HCT116 (cell line): ENCODE measurements at regions not wholly inside any gene's neighbourhood (a gene's known extent, or its start where the extent isn't known, plus 50 kb on each side); places are given as distances from the start of the nearest gene placed in this dataset.

Source experiments
- ATAC-seq: fragments of 200-7000 bp; cut with Tn5 transposase; 2 replicates; pipeline ENCODE4 v1.9.1; 2020; ENCODE audit warnings: mild to moderate bottlenecking, moderate library complexity
- BruUV-seq: library from RNA; stranded (reverse); fragments of 400-500 nt; replicated peaks from 2 replicates; lab custom pipeline; 2021; lab: Mats Ljungman, UMichigan
- CTCF ChIA-PET: fragments of 300-600 bp; sonication (Branson Sonifier 250); formaldehyde crosslinking; loops from one replicate; lab custom pipeline; 2021; ENCODE audit warnings: antibody characterized with exemption; lab: Charles Lee
- POLR2A ChIA-PET: fragments of 300-600, 350-600 bp; sonication (Branson Sonifier 250); formaldehyde crosslinking; loops from one replicate; lab custom pipeline; 2021; ENCODE audit warnings: antibody characterized with exemption; lab: Charles Lee
- RAD21 ChIA-PET, 2 experiments: fragments of 300-600 bp; sonication (Branson Sonifier 250); formaldehyde crosslinking; loops; one replicate each; lab custom pipeline; 2023; ENCODE audit warnings: low total read pairs in 2 of 2; ENCODE audit not compliant: uncharacterized antibody in 2 of 2, unreplicated experiment in 2 of 2, low non-redundant PET in 1 of 2; lab: Charles Lee
- DNase-seq: peaks from one replicate; pipeline ENCODE4 v3.0.0-alpha.2; 2010; ENCODE audit warnings: low read depth, low spot score
- H2AFZ ChIP-seq: fragments of 200-600 bp; shearing (Covaris generic), sonication (generic); 2 replicates; pipeline ENCODE4 v1.6.1; 2017; ENCODE audit warnings: low read depth, mixed run types, mixed read lengths, antibody characterized with exemption, low read length; ENCODE audit not compliant: poor library complexity, severe bottlenecking
- H3K27ac ChIP-seq: 2 replicates; pipeline ENCODE4 v1.5.1; 2012; ENCODE audit warnings: low read depth, low read length
- H3K27me3 ChIP-seq: fragments of 200-600 bp; sonication (generic); 2 replicates; pipeline ENCODE4 v1.6.1; 2016; ENCODE audit warnings: mixed run types, low read length, mixed read lengths; ENCODE audit not compliant: insufficient read depth
- H3K36me3 ChIP-seq, 2 experiments: fragments of 200-500 bp in 1 of 2; fragments of 200-600 bp in 1 of 2; sonication (Bioruptor generic) in 1 of 2; sonication (generic) in 1 of 2; 2 replicates each; pipeline versions ENCODE4 v1.5.1 to v1.6.1; 2014 to 2016; ENCODE audit warnings: low read length in 2 of 2, inconsistent platforms in 1 of 2, mixed read lengths in 1 of 2, mixed run types in 1 of 2; ENCODE audit not compliant: insufficient read depth in 2 of 2, control insufficient read depth in 1 of 2
- H3K4me1 ChIP-seq, 2 experiments: fragments of 200-600 bp in 1 of 2; sonication (generic) in 1 of 2; 2 replicates each; pipeline versions ENCODE4 v1.5.1 to v1.6.1; 2012 to 2017; ENCODE audit warnings: low read length in 2 of 2, inconsistent platforms in 1 of 2, mild to moderate bottlenecking in 1 of 2, mixed read lengths in 1 of 2, mixed run types in 1 of 2, moderate library complexity in 1 of 2; ENCODE audit not compliant: insufficient read depth in 2 of 2, control insufficient read depth in 1 of 2
- H3K4me2 ChIP-seq: fragments of 200-600 bp; sonication (generic); 2 replicates; pipeline ENCODE4 v1.6.1; 2017; ENCODE audit warnings: mixed run types, low read length, mixed read lengths
- H3K4me3 ChIP-seq, 2 experiments: fragments of 200-600 bp in 1 of 2; sonication (generic) in 1 of 2; replicated peaks in 1 of 2; 2 replicates each; pipeline ENCODE4 v1.5.1; 2011 to 2016; ENCODE audit warnings: low read length in 2 of 2, control low read depth in 1 of 2, low read depth in 1 of 2, mild to moderate bottlenecking in 1 of 2, mixed read lengths in 1 of 2, mixed run types in 1 of 2
- H3K79me2 ChIP-seq: fragments of 200-600 bp; sonication (generic); 2 replicates; pipeline ENCODE4 v1.6.1; 2017; ENCODE audit warnings: mild to moderate bottlenecking, mixed run types, low read length, moderate library complexity, mixed read lengths; ENCODE audit not compliant: insufficient read depth
- H3K9ac ChIP-seq: fragments of 200-600 bp; sonication (generic); 2 replicates; pipeline ENCODE4 v1.6.1; 2016; ENCODE audit warnings: low read length, mixed read lengths
- H3K9me2 ChIP-seq: fragments of 200-600 bp; sonication (generic), shearing (Covaris generic); 2 replicates; pipeline ENCODE4 v1.6.1; 2017; ENCODE audit warnings: mixed run types, mild to moderate bottlenecking, moderate library complexity; ENCODE audit not compliant: insufficient read depth
- H3K9me3 ChIP-seq, 2 experiments: fragments of 200-500 bp in 1 of 2; fragments of 200-600 bp in 1 of 2; sonication (Bioruptor generic) in 1 of 2; sonication (generic) in 1 of 2; 2 replicates each; pipeline ENCODE4 v1.6.1; 2014 to 2017; ENCODE audit warnings: low read length in 2 of 2, mixed read lengths in 2 of 2, inconsistent platforms in 1 of 2, low read depth in 1 of 2, mild to moderate bottlenecking in 1 of 2, mixed run types in 1 of 2, moderate library complexity in 1 of 2; ENCODE audit not compliant: control insufficient read depth in 1 of 2, insufficient read depth in 1 of 2
- H4K20me1 ChIP-seq: fragments of 200-600 bp; sonication (generic), shearing (Covaris generic); 2 replicates; pipeline ENCODE4 v1.6.1; 2017; ENCODE audit warnings: mixed run types, mild to moderate bottlenecking, moderate library complexity; ENCODE audit not compliant: insufficient read depth
- CTCF ChIP-seq, 3 experiments: fragments of 200-600 bp in 1 of 3; sonication (generic) in 1 of 3; IDR thresholded peaks in 2 of 3; conservative IDR thresholded peaks in 1 of 3; 2 replicates each; pipeline ENCODE4 v1.5.1; 2012 to 2017; ENCODE audit warnings: low read depth in 2 of 3, low read length in 2 of 3, antibody characterized with exemption in 1 of 3, borderline replicate concordance in 1 of 3, control low read depth in 1 of 3, mild to moderate bottlenecking in 1 of 3, mixed read lengths in 1 of 3, mixed run types in 1 of 3, moderate library complexity in 1 of 3; ENCODE audit not compliant: insufficient read depth in 1 of 3
- ELF1 ChIP-seq: IDR thresholded peaks from 2 replicates; pipeline ENCODE4 v1.6.1; 2012; ENCODE audit warnings: low read depth, borderline replicate concordance
- EZH2 ChIP-seq: fragments of 200-600 bp; sonication (generic); IDR thresholded peaks from 2 replicates; pipeline ENCODE4 v1.6.1; 2017; ENCODE audit warnings: antibody characterized with exemption, mixed run types
- EZH2phosphoT487 ChIP-seq: fragments of 200-600 bp; IDR thresholded peaks from 2 replicates; pipeline ENCODE4 v1.6.1; 2018; ENCODE audit warnings: antibody characterized with exemption, borderline replicate concordance
- FOSL1 ChIP-seq: IDR thresholded peaks from 2 replicates; pipeline ENCODE4 v1.6.1; 2012; ENCODE audit warnings: low read depth
- MAX ChIP-seq: IDR thresholded peaks from 2 replicates; pipeline ENCODE4 v1.6.1; 2012
- POLR2A ChIP-seq: IDR thresholded peaks from 2 replicates; pipeline ENCODE4 v1.7.0; 2011; ENCODE audit warnings: borderline replicate concordance; ENCODE audit not compliant: insufficient read depth, insufficient read length; ENCODE audit errors: extremely low read depth
- POLR2AphosphoS5 ChIP-seq: IDR thresholded peaks from 2 replicates; pipeline ENCODE4 v1.6.1; 2011; ENCODE audit warnings: mild to moderate bottlenecking, low read depth, low read length, moderate library complexity
- REST ChIP-seq: IDR thresholded peaks from 2 replicates; pipeline ENCODE4 v1.6.1; 2012; ENCODE audit warnings: low read depth
- SRF ChIP-seq: IDR thresholded peaks from 2 replicates; pipeline ENCODE4 v1.6.1; 2012; ENCODE audit warnings: low read depth
- TCF7L2 ChIP-seq: IDR thresholded peaks from 2 replicates; pipeline ENCODE4 v1.7.0; 2011; ENCODE audit warnings: borderline replicate concordance, inconsistent platforms; ENCODE audit not compliant: insufficient read depth, insufficient read length; ENCODE audit errors: extremely low read depth
- YY1 ChIP-seq: IDR thresholded peaks from 2 replicates; pipeline ENCODE4 v1.6.1; 2011; ENCODE audit warnings: low read length, low read depth, moderate library complexity, mild to moderate bottlenecking; ENCODE audit not compliant: insufficient replicate concordance; ENCODE audit errors: extremely low read depth
- ZNF274 ChIP-seq: fragments of 200-500 bp; sonication (Bioruptor generic); IDR thresholded peaks from 2 replicates; pipeline ENCODE4 v1.6.1; 2014; ENCODE audit warnings: mild to moderate bottlenecking, low read depth, low read length, inconsistent platforms
- intact Hi-C: fragments of 100-400 bp; cut with micrococcal nuclease; formaldehyde crosslinking; loops from 2 replicates; pipeline ENCODE4 v1.10.0; 2022

GRCh38 chr9:118091711-118092500 is 387.7 kb downstream of the TLR4 start:
- Histone ChIP-seq H3K4me3 (no peak overlapping the region), H3K4me1 (no peaks in the 10 kb centered on the region), H3K27ac (no peak overlapping the region), H3K4me2 (no peak overlapping the region), H3K79me2 (no peaks in the 10 kb centered on the region), H3K27me3 (no peaks in the 10 kb centered on the region), H3K9ac (no peak overlapping the region), H4K20me1 (no peaks in the 10 kb centered on the region), H2AFZ (no peak overlapping the region), H3K9me2 (no peaks in the 10 kb centered on the region)
- ATAC-seq = no peak
- no peak for DNase-seq
- ChIA-PET CTCF (no interaction called here), RAD21 (no interaction called here), POLR2A (no interaction called here)
- no TSS peak for BruUV-seq
- intact Hi-C loops = no loop called here
- TF ChIP-seq YY1 = no peak
- no peak for TF ChIP-seq MAX
- no peak for TF ChIP-seq POLR2AphosphoS5
- no peak for TF ChIP-seq EZH2
- no peak for TF ChIP-seq CTCF (IDR thresholded peaks at IDR 0.05 in 2 of 3, conservative IDR thresholded peaks at IDR 0.05 in 1 of 3; ENCODE audit: borderline replicate concordance in 1 of 3, insufficient read depth in 1 of 3, low read depth in 2 of 3, low read length in 2 of 3)
- no peak for TF ChIP-seq EZH2phosphoT487
- TF ChIP-seq TCF7L2 = no peak
- no peak for TF ChIP-seq ELF1
- TF ChIP-seq FOSL1 = no peak
- no peak for TF ChIP-seq POLR2A
- TF ChIP-seq REST = no peak
- TF ChIP-seq ZNF274 = no peak
- no peak for TF ChIP-seq SRF
- TF ChIP-seq, all 23 proteins: peak for 0
- Histone ChIP-seq H3K9me3 (peaks cover 3 to 6% of the 10 kb centered on the region in 2 experiments; a peak in 2 of 4 replicates), H3K36me3 (no peaks in the 10 kb centered on the region)
